ENCODE measurements at regions not wholly inside any gene's neighbourhood (a gene's known extent, or its start where the extent isn't known, plus 50 kb on each side); places are given as distances from the start of the nearest gene placed in this dataset.

GRCh38 chr11:134480136-134480712 lies 68.2 kb upstream of the B3GAT1 start:
- no peak for DNase-seq

DNA sequence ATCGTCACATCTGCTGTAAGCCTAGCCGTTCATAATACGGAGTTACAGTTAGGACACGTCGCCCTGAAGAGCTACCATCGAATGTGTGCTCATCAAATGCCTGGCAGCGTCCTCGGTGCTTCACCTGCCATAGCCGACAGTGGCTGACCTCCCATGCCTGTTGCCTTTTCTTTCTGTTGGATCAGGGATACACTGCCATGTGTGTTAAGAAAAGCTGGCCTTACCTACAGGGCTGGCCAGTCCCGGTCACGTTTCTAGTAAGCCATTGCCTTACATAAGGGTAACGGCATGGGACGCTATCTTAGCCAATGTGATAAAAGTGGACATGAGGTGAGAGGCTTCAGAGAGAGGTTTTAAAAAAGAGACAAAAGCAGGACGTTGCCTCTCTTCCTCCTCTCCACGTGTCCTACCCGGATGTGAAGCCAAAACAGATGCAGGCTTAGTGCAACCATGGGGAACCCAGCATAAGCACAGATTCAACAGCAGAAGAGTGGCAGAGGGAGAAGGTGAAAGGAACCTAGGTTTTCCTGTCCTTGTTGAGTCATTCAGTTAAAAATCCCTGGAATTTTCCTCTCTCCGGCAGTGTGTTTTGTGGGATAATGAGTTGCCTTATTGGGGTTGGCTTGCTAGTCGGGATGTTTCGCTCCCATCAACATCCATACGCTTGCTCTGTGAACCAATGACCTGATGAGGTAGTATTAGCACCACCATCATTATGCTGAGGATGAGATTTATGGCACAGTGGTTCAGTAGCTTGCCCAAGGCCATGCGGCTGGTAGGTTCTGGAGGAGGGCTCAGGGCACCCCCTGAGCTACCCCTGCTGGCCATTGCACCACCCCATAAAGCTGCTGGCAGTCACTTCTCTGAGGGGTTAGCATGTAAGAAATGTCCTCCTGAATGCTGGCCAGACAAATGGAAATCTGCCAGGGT lies 67.4 kb upstream of the B3GAT1 start:
- DNase-seq = no peak

DNA sequence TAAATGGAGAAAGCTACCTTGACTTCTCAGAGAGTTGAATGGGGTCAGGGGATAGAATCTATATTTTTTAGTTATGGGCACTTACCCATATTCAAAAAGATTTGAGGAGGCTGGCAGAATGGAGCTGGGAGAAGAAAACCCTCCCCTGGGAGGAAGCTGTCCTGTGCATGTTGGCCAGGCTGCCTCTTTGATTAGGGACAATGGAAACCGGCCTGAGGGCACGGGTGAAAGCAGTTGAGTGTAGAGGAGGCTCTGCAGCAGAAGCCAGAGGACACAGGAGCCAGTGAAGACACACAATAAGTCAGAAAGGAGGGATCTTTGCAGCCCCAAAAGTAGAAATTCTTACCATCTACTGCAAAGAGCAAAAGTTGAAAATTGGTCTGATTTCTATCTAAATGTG lies 66.6 kb upstream of the B3GAT1 start:
- DNase-seq = no peak

DNA sequence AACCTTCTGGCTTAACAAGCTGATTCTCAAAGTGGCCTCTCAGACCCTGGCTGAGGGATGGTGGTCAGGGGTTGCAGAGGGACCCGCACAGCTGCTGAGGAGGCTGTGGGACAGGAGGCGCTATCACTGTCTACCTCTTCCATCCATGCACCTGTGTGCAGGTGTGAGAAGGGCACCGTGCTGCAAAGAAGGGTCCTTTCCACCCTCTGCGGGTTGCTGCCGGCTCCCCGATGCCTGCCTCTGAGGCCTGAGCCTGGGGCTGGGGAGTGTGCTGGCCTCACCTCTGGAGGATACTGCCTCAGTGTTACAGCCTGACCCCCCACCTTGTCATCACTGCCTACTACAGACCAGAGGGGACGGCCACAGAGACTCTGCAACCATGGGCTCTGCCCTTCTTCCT lies 66.1 kb upstream of the B3GAT1 start:
- DNase-seq = no peak

- no peak for DNase-seq
Observed at GRCh38 chr11:134477486-134477885, 65.4 kb upstream of the B3GAT1 start.

DNA sequence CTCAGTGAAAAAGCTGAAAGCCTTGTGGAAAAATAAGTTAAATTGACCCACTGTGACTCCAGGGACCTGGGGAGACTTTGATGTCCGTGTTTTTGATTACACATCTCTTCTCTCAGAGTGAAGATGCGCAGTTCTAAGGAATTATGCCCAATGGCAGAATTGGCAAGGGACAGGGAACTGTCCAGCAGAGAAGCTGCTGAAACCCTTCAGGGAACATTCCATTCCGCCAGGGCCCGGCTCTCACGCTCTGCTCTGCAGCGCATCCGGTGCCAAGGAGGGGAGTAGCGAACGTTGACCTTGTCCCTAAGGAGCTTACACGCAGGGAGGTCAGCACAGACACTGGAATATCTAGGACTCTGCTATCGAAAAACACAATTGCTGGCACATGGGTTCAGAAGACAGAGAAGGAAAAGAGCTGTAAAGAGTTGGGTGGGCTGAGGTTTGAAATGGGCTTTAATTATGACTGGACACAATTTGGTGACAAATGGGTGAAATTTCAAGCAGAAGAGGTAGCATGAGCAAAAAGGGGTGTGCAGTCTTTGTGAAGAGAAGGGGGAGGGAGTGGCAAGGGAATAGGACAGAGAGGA lies 64.5 kb upstream of the B3GAT1 start:
- DNase-seq = no peak

DNA sequence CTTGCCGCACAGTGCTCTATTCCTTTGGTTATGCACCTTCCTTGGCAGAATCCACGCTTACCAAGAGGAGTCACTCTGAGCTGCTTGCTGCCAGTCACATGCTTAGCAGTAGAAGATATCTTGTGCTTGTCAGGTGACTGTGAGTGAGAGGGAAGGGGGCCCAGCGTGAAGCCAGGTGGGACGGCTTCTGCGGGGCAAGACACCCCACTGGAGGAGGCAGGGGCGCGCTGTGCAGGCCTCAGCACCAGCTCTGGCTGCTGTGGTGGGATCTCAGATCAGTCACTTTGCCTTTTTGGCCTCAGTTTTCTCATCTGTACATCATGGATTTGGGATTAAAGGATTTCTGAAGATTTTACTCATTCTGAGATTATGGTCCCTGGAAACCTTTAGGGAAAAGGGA lies 63.9 kb upstream of the B3GAT1 start:
- DNase-seq = no peak

GRCh38 chr11:134474942-134475341 lies 62.9 kb upstream of the B3GAT1 start:
- DNase-seq = no peak

DNA sequence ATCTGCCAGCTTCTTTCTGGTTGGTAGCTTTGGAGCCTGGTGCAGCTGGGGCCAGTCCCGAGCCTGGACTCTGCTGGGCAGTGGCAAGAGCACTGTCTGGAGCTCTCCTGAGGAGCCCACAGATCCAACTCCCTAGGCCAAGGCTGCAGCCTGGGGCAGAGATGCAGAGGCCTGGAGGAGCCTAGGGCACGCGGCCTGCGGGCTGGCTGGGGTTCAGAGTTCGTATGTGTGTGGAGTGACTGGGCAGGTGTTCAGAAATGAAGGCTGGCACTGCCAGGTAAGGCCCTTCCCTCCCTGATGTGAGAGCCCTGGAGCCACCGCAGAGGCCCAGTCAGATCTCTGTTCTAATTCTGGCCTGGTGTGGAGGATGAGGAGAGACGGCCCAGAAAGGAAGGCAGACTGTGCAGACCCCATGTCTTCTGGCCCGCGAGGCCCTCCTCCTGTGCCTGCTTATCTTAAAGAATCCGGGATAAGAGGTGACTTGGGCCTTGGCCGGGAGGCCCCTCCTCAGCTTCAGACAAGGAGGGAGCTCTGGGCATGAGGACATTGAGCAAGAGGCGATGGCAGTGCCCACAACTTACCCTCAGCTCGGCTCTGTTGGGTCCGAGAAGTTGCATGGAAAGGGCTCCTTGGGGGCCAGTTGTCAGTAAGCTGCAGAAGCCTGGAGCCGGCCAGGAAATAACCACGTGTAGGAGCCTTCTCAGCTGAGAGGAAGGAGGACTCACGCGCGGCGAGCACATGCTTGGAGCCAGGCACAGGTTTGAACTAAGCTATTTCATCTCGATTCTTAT lies 62.2 kb upstream of the B3GAT1 start:
- DNase-seq = no peak

- no peak for DNase-seq
Observed at GRCh38 chr11:134471716-134472455, 59.8 kb upstream of the B3GAT1 start.

GRCh38 chr11:134471087-134471715 lies 59.2 kb upstream of the B3GAT1 start:
- DNase-seq = no peak

DNA sequence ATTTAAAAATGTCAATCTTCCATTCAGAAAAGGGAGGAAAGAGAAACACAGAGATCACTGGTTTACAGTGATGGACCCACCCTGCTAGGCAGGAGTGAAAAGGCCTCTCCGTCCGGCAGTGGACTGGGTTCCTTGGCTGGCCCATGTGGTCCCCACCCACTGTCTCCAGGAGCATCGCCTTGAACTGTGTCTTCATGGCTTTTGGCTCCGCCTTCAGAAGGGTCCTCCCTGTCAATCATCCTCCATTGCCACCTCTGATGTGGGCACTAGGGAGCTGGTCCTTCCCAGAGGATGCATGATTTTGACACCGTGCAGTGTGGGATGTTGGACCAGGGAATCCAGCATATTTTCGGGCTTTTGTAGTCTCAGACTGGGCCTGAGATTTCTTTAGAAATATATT lies 58.2 kb upstream of the B3GAT1 start:
- DNase-seq = no peak

- DNase-seq = no peak
Observed at GRCh38 chr11:134469627-134470026, 57.6 kb upstream of the B3GAT1 start.

- DNase-seq = no peak
Observed at GRCh38 chr11:134468796-134469195, 56.8 kb upstream of the B3GAT1 start.

GRCh38 chr11:134468081-134468668 lies 56.1 kb upstream of the B3GAT1 start:
- DNase-seq = no peak

- DNase-seq = no peak
Observed at GRCh38 chr11:134466610-134467567, 54.8 kb upstream of the B3GAT1 start.

DNA sequence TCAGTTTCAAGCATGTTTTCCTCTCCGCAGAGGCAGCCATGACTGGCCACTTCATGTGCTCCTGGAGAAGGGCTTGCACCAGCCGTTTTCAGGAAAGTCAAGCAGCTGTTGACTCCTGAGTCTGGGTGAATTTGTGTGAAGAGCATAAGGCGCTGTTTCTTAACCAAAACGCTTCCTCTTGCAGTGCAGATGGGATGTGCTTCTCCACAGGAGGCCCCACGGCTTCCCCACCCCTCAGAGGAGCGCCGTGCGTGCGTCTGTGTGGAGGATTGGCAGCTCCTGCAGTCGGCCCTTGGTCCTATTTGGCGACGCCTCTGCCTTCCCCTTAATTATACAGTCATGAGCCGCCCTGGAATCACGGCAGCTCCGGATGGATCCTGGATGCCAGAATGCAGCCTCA lies 54.1 kb upstream of the B3GAT1 start:
- DNase-seq = no peak

DNA sequence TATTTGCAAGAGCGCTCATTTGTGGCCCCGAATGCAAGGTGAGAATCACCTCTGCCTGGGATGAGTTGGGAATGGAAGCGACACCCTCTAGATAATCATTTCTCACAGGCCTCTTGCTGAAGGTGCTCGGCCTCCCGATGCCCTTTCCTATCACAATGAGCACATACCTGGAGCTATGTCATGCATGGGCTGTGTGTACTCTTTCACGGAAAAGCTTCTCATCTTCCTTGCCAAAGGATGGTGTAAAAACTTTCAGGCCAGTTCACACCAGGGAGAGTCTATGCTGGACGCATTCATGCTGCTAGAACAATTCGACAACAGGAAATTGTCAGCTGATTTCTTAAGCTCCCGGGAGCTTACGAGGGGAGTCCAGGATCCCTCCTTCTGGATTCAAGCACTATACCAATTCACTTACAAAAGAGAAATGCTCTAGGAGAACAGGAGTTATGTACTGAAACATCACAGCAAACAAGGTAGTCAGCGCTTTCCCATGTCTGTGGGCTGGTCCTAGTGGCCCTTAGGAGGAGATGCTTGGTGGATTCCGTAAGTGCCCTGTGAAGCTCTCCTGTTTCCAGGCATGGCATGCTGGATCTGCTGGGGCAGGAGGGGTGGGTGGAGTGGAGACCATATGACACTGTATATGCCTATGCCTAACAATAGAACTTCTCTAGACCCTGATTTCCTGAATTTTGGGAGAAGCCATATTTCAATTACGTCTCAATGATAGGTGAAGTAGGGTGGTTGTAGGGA lies 53.1 kb upstream of the B3GAT1 start:
- no peak for DNase-seq

GRCh38 chr11:134464196-134464595 lies 52.2 kb upstream of the B3GAT1 start:
- DNase-seq = no peak
